GM12873 (cell line): ENCODE measurements at regions not wholly inside any gene's neighbourhood (a gene's known extent, or its start where the extent isn't known, plus 50 kb on each side); places are given as distances from the start of the nearest gene placed in this dataset.

Experiments used
- CTCF ChIP-seq: IDR thresholded peaks from 2 replicates; pipeline ENCODE4 v1.5.1; 2012; ENCODE audit warnings: low read depth, mild to moderate bottlenecking, moderate library complexity, low read length, control low read depth; ENCODE audit not compliant: insufficient read depth; ENCODE audit errors: missing control alignments

- TF ChIP-seq CTCF, result no peak
Observed at GRCh38 chr3:87898971-87899370, 159.8 kb downstream of the CGGBP1 start.

GRCh38 chr3:87895983-87896382 lies 162.8 kb downstream of the CGGBP1 start:
- no peak for TF ChIP-seq CTCF

GRCh38 chr3:87873136-87873535 lies 185.7 kb downstream of the CGGBP1 start:
- no peak for TF ChIP-seq CTCF

- TF ChIP-seq CTCF, result no peak
Observed at GRCh38 chr3:87867001-87867400, 191.8 kb downstream of the CGGBP1 start.

- no peak for TF ChIP-seq CTCF
Observed at GRCh38 chr3:87856126-87856525, 202.7 kb downstream of the CGGBP1 start.

GRCh38 chr3:87855616-87856015 lies 203.2 kb downstream of the CGGBP1 start:
- TF ChIP-seq CTCF, result no peak

GRCh38 chr3:87855211-87855610 lies 203.6 kb downstream of the CGGBP1 start:
- no peak for TF ChIP-seq CTCF
